Upper lobe of left lung (tissue), 4 donors: ENCODE measurements at regions not wholly inside any gene's neighbourhood (a gene's known extent, or its start where the extent isn't known, plus 50 kb on each side); places are given as distances from the start of the nearest gene placed in this dataset.

ENCODE experiments used
- POLR2A ChIP-seq, 4 donors: fragments of 450-650 bp; IDR thresholded peaks; one replicate each; pipeline ENCODE4 v1.5.1; 2016 to 2017; ENCODE audit warnings: antibody characterized with exemption in 4 of 4, mild to moderate bottlenecking in 2 of 4
- POLR2AphosphoS5 ChIP-seq, 2 donors: sonication (generic); formaldehyde crosslinking; IDR thresholded peaks; one replicate each; pipeline ENCODE4 v1.5.1; 2017; ENCODE audit warnings: antibody characterized with exemption in 2 of 2
- TF ChIP-seq, protein P1 (sequence below), 6 experiments: fragments of 450-650 bp in 4 of 6; fragments of 200-600 bp in 2 of 6; sonication (generic) in 2 of 6; IDR thresholded peaks; one replicate each; pipeline ENCODE4 v1.5.1; 2016 to 2019; ENCODE audit warnings: antibody characterized with exemption in 6 of 6

DNA sequence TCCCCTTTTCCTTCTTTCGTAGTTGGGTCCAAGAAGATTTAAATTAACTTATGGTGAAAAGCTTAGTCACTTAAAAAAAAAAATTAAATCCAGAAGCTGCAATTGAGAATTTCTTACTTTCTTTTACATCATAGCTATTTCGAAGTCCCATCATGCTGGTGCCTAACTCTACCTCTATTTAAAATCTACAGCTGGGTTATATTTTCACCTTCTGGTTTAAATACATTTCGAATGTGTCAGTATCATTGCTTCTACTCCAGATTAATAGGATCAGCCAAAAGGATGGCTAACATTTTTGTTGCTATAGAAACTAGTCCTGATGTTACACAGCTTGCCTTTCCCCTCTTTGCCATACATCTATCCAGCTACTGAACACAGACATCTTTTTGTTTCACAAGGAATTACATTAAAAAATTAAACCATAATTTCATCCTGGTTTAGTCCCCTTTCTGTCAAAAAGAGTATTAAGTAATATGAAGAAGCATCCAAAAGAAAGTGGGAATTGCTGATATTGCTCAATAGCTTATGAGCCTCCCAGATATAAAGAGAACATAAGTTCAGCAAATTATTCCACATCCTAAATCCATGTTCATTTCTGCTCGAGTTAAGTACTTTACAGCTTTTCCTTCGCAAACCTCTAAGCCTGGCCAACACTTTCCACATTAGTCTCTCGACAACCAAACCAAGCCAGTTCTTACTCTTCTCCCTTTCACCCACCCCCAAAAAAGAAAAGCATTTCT lies 396.7 kb upstream of the DAB1 start:
- TF ChIP-seq, protein P1, sequence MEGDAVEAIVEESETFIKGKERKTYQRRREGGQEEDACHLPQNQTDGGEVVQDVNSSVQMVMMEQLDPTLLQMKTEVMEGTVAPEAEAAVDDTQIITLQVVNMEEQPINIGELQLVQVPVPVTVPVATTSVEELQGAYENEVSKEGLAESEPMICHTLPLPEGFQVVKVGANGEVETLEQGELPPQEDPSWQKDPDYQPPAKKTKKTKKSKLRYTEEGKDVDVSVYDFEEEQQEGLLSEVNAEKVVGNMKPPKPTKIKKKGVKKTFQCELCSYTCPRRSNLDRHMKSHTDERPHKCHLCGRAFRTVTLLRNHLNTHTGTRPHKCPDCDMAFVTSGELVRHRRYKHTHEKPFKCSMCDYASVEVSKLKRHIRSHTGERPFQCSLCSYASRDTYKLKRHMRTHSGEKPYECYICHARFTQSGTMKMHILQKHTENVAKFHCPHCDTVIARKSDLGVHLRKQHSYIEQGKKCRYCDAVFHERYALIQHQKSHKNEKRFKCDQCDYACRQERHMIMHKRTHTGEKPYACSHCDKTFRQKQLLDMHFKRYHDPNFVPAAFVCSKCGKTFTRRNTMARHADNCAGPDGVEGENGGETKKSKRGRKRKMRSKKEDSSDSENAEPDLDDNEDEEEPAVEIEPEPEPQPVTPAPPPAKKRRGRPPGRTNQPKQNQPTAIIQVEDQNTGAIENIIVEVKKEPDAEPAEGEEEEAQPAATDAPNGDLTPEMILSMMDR (IDR thresholded peaks at IDR 0.05), result no peak
- TF ChIP-seq POLR2A (IDR thresholded peaks at IDR 0.05) (no peak), POLR2AphosphoS5 (IDR thresholded peaks at IDR 0.05) (no peak)
